SK-N-SH (cell line): ENCODE measurements at regions not wholly inside any gene's neighbourhood (a gene's known extent, or its start where the extent isn't known, plus 50 kb on each side); places are given as distances from the start of the nearest gene placed in this dataset.

Experiments used
- CHD2 ChIP-seq: fragments of 150-350 bp; IDR thresholded peaks from 2 replicates; pipeline ENCODE4 v1.6.1; 2018; ENCODE audit warnings: low read length; ENCODE audit not compliant: partially characterized antibody
- MXI1 ChIP-seq: IDR thresholded peaks from 2 replicates; pipeline ENCODE4 v1.6.1; 2012; ENCODE audit warnings: mild to moderate bottlenecking, low read depth, low read length, improper control_type of control experiment
- NFIC ChIP-seq: IDR thresholded peaks from 2 replicates; pipeline ENCODE4 v1.4.0; 2012; ENCODE audit warnings: borderline replicate concordance
- SIN3A ChIP-seq: IDR thresholded peaks from 2 replicates; pipeline ENCODE4 v1.6.1; 2012; ENCODE audit warnings: low read depth, mild to moderate bottlenecking, low read length, moderate library complexity, borderline replicate concordance
- TF ChIP-seq, protein P1 (sequence below): fragments of 200-600 bp; sonication (generic); IDR thresholded peaks from 2 replicates; pipeline ENCODE4 v1.6.1; 2017; ENCODE audit warnings: antibody characterized with exemption, mild to moderate bottlenecking, moderate library complexity
- TF ChIP-seq, protein P2 (sequence below): IDR thresholded peaks from 2 replicates; pipeline ENCODE4 v1.6.1; 2012; ENCODE audit warnings: mild to moderate bottlenecking, low read depth, low read length, moderate library complexity
- TF ChIP-seq, protein P3 (sequence below): fragments of 150-350 bp; IDR thresholded peaks from 2 replicates; pipeline ENCODE4 v1.6.1; 2017; ENCODE audit warnings: antibody characterized with exemption, low read length, low read depth, borderline replicate concordance

DNA sequence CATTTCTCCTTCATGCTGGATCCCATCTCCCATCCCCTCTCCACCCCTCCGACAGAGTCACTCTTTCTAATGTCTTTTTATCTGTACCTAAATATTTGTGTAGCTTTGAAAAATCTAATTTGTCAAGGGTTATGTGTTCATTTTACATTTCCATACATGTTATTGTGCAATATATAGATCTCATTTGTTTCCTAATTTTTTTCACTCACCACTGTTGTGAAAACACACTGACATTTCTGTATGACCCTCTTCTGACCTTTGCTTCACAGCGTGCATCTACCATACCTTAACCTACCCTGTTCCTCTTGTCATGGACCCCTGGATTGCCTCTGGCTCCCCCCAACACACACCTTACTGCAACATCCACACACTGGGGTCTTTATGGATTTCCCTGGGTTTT lies 942.9 kb downstream of the TBC1D22A start:
- TF ChIP-seq SIN3A: no peak
- TF ChIP-seq NFIC: no peak
- TF ChIP-seq, protein P1, sequence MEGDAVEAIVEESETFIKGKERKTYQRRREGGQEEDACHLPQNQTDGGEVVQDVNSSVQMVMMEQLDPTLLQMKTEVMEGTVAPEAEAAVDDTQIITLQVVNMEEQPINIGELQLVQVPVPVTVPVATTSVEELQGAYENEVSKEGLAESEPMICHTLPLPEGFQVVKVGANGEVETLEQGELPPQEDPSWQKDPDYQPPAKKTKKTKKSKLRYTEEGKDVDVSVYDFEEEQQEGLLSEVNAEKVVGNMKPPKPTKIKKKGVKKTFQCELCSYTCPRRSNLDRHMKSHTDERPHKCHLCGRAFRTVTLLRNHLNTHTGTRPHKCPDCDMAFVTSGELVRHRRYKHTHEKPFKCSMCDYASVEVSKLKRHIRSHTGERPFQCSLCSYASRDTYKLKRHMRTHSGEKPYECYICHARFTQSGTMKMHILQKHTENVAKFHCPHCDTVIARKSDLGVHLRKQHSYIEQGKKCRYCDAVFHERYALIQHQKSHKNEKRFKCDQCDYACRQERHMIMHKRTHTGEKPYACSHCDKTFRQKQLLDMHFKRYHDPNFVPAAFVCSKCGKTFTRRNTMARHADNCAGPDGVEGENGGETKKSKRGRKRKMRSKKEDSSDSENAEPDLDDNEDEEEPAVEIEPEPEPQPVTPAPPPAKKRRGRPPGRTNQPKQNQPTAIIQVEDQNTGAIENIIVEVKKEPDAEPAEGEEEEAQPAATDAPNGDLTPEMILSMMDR: no peak
- TF ChIP-seq, protein P2, sequence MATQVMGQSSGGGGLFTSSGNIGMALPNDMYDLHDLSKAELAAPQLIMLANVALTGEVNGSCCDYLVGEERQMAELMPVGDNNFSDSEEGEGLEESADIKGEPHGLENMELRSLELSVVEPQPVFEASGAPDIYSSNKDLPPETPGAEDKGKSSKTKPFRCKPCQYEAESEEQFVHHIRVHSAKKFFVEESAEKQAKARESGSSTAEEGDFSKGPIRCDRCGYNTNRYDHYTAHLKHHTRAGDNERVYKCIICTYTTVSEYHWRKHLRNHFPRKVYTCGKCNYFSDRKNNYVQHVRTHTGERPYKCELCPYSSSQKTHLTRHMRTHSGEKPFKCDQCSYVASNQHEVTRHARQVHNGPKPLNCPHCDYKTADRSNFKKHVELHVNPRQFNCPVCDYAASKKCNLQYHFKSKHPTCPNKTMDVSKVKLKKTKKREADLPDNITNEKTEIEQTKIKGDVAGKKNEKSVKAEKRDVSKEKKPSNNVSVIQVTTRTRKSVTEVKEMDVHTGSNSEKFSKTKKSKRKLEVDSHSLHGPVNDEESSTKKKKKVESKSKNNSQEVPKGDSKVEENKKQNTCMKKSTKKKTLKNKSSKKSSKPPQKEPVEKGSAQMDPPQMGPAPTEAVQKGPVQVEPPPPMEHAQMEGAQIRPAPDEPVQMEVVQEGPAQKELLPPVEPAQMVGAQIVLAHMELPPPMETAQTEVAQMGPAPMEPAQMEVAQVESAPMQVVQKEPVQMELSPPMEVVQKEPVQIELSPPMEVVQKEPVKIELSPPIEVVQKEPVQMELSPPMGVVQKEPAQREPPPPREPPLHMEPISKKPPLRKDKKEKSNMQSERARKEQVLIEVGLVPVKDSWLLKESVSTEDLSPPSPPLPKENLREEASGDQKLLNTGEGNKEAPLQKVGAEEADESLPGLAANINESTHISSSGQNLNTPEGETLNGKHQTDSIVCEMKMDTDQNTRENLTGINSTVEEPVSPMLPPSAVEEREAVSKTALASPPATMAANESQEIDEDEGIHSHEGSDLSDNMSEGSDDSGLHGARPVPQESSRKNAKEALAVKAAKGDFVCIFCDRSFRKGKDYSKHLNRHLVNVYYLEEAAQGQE: no peak
- TF ChIP-seq, protein P3, sequence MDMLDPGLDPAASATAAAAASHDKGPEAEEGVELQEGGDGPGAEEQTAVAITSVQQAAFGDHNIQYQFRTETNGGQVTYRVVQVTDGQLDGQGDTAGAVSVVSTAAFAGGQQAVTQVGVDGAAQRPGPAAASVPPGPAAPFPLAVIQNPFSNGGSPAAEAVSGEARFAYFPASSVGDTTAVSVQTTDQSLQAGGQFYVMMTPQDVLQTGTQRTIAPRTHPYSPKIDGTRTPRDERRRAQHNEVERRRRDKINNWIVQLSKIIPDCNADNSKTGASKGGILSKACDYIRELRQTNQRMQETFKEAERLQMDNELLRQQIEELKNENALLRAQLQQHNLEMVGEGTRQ: no peak
- TF ChIP-seq CHD2: no peak
- TF ChIP-seq MXI1: no peak
